ENCODE measurements at regions not wholly inside any gene's neighbourhood (a gene's known extent, or its start where the extent isn't known, plus 50 kb on each side); places are given as distances from the start of the nearest gene placed in this dataset.
"Not testable (repeated sequence)": the region's sequence is repeated elsewhere in the genome, so short reads cannot be mapped to it uniquely, and the experiment has no call there.

DNA sequence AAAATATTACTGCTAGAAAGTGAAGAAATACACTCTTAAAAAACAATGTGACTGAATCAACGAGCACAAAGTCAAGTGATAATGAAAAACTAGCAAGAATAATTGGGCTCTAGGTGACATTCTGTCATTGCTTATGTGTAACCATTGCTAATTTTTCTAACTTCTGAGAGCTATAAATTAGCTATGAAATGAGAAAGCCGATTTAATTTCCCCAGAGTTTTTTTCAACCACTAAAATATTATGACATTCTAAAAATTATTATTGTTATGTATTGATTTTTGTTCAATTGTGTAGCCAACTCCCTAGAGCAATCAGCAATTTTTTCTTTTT, 458.6 kb upstream of the ATXN8OS start:
- no peak for DNase-seq

DNA sequence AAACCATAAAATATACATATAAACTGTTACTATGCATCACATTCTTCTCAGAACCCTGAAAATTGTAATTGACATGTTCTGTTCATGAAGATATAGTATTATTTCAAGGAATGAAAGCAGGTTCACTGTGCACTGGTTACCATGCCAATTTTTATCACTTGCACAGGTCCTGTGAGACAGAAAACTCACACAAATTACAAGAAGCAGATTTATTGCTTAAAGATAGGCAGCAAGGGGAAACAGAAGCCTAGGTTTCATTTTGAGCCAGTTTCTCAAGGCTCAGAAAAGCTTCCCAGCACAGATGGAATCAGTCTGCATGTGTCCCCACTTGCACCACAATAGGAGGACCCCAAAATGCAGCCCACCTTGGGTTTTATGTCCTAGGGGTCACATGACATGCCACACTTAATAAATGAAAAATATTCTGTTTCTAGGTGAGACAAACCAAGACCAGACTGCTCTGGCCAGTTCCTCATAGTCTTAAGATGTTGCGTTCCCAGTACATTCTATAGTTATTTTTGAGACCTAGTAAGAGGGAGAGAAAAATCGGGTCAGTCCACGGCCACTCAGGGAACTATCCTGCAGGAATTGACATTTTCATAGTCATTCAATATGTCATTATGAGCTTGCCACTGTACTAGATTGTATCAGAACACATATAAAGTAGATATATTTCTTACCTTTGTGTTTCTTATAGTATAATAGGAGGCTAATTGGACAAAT, 459.1 kb upstream of the ATXN8OS start:
- DNase-seq = no peak

DNA sequence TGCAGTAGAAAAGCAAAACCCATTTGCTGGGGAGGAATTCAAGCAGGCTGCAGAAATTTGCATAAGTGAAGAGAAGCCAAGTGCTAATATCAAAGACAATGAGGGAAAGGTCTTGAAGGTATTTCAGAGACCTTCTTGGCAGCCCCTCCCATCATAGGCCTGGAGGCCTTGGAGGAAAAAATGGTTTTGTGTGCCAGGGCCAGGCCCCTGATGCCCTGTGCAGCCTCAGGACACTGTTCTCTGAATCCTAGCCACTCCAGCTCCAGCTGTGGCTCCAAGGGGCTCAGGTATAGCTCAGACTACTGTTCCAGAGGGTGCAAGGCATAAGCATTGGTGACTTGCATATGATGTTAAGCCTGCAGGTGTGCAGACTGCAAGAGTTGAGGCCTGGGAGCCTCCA, 463.2 kb upstream of the ATXN8OS start:
- no peak for DNase-seq

DNA sequence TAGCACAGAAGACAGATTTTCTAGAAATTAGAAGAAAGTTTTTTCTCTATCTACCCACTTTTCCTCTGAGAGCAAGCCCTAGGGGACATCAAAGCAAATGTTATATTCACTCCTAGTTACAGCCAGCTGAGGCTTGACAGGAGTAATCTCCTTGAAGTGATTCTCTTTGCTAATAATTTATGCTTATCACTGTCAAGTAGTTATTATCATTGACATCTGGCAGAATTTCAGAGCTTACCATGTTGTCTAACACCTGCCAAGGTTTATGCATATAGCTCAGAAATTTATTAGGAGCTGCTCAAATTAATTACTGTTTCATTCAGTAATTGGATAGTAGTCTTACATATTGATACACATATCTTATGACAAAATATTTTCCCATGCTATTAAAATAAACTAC, 465.9 kb upstream of the ATXN8OS start:
- DNase-seq = peak; percentile 25

DNA sequence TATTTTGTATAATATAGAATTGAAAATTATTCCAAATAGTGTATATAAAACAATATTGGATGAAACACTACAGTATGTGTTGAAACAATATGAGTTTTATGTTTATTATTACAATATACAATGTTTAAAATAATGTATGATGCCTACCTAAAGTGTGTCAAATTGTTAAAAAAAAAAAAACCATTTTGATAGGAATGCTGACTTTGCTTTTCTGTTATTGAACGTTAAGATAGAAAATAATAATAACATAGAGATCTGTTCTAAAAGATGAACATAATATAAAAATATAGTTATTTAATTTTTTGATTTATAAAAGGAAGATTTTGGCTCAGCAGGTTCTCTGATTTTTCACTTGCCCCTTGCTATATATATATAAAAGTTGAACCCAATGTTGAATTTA, 474.6 kb upstream of the ATXN8OS start:
- no peak for DNase-seq

DNA sequence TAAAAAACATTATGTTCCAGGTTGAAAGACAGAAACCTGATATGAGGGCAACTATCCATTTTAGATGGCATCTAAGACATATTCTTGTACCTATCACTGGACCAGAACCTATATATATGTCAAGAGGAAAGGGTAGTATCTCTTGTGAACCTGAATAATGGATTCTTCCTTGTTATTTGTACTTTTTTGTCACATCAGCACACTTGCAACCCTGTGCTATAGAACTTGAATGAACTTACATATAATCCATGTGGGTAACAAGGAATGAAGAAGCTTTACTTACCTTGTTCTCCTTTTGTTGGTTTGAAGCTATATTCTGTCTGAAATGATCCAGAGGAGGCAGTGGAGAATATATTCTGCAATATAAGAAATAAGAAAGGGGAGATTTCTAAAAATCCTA, 483.7 kb upstream of the ATXN8OS start:
- no peak for DNase-seq

DNA sequence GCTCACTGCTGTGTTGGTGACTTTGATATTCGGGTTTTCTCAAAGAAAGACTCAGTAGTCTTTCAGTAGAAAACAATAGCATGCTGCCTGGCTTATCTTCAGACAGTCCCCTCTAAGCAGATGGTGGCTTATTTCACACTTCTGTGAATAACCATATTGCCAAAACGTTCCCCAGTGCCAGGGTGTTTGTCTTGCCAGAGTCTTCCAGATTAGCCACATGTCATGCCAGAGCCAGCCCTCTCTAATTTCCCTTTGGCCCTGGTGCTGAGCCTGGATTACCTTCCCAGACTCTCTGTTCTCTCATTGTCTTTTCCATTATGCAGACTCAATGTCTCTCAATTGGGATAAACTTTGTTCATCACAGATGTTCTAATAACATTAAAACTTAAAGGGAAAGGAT, 488.0 kb upstream of the ATXN8OS start:
- DNase-seq = no peak

DNA sequence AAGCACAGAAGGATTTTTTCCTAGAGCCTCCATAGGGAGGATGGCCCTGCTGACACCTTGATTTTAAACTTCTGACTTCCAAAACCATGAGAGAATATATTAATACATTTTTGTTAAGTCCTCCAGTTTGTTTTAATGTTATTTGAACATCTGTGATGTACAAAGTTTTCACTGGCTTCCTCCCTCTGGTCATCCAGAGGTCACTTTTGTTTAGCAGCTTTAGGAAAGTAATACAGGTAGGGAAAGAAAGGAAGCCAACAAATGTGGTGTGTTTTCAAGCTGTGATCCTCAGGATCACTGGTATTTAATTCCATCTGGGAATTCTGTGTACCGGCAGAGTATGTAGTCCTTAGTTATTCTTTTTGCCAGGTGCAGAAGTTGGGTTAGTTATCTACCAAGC, 488.8 kb upstream of the ATXN8OS start:
- no peak for DNase-seq

DNA sequence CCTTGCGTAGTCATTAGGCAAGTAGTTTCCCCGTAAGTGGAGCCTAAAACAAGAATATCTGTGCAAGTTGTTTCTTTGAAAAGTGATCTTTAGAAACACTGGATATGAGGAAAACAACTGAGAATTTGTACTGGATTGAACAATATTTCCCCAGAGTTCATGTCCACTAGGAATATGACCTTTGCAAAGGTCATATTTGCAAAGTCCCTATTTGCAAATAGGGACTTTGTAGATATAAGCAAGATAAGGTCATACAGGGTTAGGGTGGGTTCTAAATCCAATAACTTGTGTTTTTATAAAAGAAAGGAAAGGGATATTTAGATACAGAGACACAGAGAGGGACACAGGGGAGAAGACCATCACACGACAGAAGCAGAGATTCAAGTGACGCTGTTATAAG, 489.2 kb upstream of the ATXN8OS start:
- no peak for DNase-seq

DNA sequence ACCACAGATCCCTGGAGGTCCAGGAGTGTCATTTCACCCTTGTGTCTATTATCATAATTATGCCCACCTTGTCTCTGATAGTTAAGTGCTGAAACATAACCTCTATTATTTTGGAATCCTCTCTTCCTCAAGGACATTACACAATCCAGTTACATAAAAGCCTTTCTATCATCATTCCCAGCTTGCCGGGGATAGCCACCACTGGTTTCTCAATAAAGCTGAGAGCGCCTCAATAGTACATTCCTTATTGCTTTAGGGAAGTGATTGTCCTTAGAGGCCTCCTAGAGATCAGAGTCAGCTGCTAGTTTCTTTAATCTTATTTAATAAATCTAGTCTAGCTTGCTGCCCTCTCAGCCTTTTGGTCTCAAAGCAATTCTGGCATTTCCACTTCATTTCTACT, 490.0 kb upstream of the ATXN8OS start:
- no peak for DNase-seq

DNA sequence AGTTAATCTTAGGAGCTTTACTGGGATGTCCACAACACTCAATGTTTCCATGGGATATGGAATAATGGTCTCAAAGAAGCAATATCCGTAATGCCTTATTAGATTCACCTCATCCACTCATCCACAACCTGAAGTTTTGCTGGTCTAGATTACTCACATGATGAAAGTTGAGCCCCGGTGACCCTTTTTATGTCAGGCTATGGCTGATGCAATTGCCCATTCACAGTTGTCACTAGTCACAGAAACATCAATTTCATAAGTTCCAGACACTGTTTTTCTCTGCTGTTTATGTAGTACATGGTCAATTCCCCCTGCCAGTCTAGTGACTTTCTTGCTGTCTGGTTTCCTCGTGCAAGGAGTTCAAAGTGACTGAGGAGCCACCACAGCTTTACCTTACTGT, 491.2 kb upstream of the ATXN8OS start:
- no peak for DNase-seq

DNA sequence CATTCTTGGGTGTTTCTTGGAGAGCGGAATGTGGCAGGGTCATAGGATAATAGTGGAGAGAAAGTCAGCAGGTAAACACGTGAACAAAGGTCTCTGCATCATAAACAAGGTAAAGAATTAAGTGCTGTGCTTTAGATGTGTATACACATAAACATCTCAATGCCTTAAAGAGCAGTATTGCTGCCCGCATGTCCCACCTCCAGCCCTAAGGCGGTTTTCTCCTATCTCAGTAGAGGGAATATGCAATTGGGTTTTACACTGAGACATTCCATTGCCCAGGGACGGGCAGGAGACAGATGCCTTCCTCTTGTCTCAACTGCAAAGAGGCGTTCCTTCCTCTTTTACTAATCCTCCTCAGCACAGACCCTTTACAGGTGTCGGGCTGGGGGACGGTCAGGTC, 492.6 kb upstream of the ATXN8OS start:
- not testable (repeated sequence) for DNase-seq

DNA sequence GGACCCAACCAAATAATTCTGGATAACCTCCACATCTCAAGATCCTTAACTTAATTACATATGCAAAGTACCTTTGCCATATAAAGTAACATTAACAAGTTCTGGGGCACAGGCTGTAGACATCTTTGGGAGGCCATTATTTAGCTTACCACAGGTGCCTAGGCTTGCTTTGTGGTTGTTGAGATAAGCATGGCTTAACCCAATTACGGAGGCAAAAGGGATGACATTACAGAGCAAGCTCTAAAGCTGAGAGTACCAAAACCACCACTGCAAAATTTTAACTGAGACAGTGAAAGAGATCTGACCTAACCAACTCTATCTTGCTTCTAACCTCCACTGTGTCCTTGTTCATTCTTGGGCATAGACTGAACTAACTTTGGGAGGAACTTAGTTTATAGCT, 502.9 kb upstream of the ATXN8OS start:
- no peak for DNase-seq

DNA sequence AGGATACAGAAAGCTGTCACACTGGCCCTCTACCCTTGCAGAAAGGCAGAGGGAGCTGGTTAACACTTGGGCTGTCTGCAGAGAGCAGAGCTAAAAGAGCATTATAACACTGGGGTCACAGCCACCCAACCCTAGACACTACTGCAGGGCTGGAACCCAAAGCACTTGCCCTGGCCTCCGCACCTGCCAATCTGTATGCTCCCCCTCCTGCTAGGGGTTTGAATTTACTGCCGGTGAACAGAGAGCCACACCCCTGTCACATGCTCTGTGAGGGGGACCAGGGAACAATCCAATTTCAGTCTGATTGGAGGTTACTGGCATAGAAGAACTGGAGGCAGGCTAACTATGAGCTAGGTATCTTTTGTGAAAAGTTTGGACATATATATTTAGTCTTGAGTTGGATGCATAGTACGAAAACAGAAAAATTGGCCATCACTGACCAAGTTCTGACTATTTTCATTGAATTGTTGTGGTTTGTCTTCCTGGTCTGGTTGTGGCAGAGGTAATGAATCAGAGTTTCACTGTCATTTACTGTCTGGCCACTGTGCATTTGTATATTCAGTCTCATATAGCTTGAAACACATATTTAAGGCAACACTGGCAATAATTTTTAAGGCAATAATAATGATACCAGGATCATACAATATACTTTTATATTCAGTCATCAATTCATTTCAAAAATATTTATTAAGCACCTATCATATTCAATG, 504.3 kb upstream of the ATXN8OS start:
- DNase-seq = no peak

DNA sequence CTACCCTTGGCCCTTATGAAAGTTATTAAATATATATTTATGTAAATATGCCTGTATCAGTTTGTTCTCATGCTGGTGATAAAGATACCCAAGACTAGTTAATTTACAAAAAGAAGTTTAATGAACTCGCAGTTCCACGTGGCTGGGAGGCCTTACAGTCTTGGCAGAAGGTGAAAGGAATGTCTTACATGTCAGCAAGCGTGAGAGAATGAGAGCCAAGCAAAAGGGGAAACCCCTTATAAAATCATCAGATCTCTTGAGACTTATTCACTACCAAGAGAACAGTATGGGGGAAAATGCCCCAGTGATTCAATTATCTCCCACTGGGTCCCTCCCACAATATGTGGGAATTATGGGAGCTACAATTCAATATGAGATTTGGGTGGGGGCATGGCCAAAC, 506.0 kb upstream of the ATXN8OS start:
- DNase-seq = no peak

DNA sequence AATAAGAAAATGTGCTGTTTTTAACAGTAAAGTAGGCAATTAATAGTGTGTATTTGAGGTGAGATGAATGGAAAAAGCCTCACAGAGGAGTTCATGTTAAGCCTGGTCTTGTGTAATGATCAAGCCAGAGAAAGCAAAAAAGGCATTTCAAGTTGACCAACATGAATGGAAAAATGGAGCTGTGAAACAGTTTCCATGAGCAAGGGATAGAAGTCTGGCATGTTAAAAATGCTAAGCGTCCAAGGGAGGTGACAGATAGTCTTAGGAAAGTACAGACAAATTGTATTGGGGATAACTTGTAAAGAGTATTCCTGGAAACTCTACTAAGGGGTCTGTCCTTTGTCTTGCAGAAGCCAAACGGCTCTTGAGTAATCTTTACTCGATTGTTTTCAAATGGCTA, 506.8 kb upstream of the ATXN8OS start:
- DNase-seq = no peak

DNA sequence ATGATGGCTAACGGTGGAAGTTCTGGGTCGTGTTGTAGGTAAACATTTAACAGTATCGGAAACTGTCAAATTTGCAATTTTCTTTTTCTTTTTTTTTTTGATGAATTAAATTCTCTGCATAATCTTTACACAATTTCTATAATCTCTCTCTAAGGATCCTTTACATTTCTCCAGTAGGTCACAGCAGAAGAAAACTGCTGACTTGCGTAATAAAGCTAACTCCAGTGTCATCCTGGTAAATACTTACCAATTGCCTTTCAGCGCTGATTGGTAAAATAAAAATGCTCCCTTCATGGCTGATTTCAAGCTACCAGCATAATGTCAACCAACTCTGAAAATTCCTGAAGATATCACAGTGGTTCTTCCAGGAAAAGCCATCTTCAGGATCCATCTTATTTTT, 510.5 kb upstream of the ATXN8OS start:
- no peak for DNase-seq

DNA sequence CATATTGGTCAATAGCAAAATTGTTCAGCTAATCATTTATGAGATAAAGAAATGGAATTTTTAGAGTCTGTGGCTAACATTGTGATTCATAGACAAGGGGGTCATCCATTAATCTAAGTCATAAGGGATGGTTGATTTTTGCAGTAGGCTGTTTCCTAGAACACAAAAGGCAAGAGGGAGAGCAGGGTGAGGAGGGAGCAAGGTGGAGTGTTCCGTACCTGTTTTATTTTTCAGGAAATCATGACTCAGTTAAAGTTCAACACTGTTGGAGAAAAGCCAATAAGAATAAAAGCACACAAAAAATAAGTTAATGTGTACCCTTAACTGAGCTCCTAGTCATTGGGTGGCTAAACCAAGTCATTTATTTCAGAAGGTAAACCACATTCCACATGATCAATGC, 512.4 kb upstream of the ATXN8OS start:
- no peak for DNase-seq

DNA sequence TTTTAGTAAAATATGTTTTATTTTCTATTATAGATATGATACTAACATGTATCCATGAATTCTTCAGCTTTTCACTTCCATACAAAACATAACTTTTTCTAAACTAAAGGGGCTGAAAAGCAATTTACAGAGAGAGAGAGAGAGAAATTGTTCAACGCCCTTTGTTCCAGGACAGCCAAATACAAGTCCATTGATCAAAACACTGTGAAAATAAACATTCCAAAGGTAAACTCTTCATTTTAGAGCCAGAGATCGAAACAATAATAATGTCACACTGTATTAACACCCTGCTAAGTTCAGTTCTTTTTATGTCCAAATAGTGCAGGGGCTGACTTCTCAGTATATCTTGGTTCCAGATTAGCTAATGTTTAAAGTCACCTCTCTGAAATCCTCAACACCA, 516.2 kb upstream of the ATXN8OS start:
- no peak for DNase-seq

DNA sequence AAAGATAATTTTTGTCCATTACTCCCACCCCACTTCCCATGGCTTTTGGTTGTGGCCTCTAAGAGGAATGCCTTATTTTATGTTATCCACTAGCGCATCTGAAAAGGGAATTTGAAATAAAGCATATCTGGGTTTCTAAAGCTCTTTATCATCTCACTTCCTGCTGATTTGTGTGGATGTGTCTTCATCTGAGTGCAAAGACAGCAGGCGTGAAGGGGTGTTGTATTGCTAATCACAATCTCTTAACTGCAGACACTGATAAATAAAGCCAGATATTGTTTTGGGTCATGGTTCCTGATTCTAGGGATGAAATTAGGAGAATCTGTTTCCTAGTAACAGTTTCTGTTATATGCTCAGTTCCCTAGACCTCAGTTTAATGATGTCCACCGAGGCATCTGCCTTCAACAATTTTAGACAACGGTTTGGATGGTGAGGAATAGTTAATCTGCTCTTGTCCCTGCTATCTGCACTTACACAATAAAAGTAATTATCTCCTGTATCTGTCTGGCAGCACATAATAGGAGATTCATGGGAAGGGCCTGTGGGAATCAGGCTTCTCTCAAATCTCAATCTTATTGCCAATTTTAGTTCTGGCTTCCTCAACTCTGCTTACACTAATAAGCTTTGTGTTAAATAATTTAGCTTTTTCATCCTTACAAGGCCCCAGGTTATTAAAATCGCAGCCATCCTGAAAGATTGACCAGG, 517.9 kb upstream of the ATXN8OS start:
- no peak for DNase-seq

DNA sequence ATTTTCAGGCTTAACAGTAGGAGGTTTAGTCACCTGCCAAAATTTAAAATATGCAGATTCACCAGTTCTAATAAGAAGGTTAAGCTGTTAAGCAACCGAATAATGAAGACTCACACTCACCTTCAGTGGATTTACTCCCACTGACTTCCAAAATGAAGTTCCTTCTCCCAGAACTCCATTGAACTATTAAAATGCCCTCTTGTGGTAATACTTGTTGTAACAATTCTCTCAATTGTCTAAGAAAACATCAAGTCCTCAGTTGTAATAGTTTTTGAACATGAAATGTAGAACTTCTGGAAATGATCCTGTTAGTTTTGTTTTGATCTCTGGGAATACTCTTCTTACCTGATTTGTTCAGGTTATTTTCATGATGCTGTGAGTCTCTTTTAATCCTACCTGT, 522.0 kb upstream of the ATXN8OS start:
- DNase-seq = no peak

DNA sequence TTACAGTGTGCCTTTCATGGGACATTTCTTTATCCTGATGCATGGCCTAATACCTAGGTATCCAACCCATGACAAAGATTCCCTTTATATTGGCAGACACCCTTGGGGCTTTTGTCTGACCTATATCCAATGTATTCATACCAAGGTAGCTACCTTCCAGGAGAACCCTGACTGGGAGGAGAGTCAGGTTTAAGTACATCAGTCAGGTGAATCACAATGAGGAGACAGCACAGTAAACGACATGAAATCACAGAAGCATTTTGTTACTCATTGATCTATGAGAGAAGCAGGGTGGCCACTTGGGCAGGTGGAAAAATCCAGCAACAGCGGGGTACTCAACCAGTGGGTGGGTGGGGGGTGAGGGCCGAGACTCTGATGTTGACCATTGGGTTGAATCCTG, 527.4 kb upstream of the ATXN8OS start:
- no peak for DNase-seq

DNA sequence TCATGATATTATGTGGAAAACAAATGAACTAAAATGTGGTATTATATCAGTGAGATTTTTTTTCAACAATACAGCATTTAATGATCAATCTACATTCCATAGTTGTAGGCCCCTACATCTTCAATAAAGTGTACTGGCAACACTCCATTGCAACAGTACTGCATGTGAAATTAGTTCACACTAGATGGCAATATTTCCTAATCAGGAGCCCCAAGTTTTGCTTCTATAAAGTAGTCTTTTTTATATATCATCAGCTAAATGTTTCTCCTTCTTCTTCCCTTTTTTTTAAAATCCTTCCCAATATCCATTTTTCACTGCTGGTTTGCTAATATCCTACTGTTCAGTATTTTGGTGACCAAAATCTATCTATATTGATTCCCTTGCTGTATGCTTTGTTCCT, 528.3 kb upstream of the ATXN8OS start:
- DNase-seq = peak; percentile 56

DNA sequence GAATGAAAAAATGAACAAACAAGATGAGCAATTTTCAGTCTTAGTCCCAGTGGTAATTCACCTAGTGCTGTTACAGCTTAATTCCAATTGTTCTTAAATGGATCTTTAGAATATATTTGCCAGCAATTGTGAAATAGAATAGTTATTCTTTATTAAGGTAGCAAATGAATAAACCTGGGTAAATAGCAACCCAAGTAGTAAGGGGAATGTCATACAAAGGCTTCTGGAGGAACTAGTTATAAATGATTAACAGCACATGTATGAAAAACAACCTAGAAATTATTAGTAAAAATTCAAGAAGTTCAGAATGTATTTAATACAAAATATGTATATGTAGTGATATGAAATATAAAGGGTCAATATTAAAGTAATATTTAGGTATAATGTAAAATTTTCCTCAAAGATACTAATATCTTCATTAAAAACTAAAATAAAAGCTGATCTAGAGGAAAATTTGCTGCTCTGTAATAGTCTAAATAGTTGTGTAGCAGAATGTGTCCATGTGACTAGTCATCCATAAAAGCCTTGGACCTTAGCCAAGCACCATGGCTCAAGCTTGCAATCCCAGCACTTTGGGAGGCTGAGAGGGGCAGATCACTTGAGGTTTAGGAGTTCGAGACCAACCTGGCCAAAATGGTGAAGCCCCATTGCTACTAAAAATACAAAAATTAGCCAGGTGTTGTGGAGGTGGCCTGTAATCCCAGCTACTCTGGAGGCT, 535.9 kb upstream of the ATXN8OS start:
- DNase-seq = no peak

Data from eye (tissue), 1 donor.